ENCODE measurements at regions not wholly inside any gene's neighbourhood (a gene's known extent, or its start where the extent isn't known, plus 50 kb on each side); places are given as distances from the start of the nearest gene placed in this dataset.

DNA sequence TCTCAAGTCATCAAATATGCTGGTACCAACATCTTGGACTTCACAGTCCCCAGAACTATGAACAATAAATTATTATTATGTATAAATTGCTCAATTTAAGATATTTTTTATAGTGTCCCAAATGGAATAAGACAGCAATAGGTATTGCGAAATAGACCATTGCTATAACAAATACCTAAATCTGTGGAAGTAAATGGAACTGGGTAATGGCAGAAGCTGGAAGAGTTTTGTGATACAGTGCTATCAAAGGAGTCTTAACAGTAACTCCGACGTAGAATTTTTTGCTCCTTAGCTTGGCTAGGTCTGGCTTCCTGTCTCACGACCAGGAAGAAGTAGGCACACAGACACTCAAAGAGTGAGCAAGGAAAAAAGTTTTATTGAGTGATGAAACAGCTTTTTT lies 1791.5 kb downstream of the PLA2G4A start:
- TF ChIP-seq, protein P1, sequence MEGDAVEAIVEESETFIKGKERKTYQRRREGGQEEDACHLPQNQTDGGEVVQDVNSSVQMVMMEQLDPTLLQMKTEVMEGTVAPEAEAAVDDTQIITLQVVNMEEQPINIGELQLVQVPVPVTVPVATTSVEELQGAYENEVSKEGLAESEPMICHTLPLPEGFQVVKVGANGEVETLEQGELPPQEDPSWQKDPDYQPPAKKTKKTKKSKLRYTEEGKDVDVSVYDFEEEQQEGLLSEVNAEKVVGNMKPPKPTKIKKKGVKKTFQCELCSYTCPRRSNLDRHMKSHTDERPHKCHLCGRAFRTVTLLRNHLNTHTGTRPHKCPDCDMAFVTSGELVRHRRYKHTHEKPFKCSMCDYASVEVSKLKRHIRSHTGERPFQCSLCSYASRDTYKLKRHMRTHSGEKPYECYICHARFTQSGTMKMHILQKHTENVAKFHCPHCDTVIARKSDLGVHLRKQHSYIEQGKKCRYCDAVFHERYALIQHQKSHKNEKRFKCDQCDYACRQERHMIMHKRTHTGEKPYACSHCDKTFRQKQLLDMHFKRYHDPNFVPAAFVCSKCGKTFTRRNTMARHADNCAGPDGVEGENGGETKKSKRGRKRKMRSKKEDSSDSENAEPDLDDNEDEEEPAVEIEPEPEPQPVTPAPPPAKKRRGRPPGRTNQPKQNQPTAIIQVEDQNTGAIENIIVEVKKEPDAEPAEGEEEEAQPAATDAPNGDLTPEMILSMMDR (IDR thresholded peaks at IDR 0.05), result no peak
- TF ChIP-seq POLR2A (IDR thresholded peaks at IDR 0.05) (no peak), POLR2AphosphoS5 (IDR thresholded peaks at IDR 0.05) (no peak), EP300 (IDR thresholded peaks at IDR 0.05) (no peak)

Measured in sigmoid colon (tissue), 4 donors.